Panc1 (cell line): ENCODE measurements at regions not wholly inside any gene's neighbourhood (a gene's known extent, or its start where the extent isn't known, plus 50 kb on each side); places are given as distances from the start of the nearest gene placed in this dataset.

ENCODE experiments used
- ATAC-seq: fragments of 200-7000 bp; cut with Tn5 transposase; 2 replicates; pipeline ENCODE4 v1.9.1; 2020; ENCODE audit warnings: mild to moderate bottlenecking, moderate library complexity
- BruUV-seq: library from RNA; stranded (reverse); fragments of 400-500 nt; replicated peaks from 2 replicates; lab custom pipeline; 2021; lab: Mats Ljungman, UMichigan
- CTCF ChIA-PET: fragments of 300-600 bp; sonication (Branson Sonifier 250); formaldehyde crosslinking; loops from one replicate; lab custom pipeline; 2022; ENCODE audit warnings: antibody characterized with exemption; lab: Charles Lee
- POLR2A ChIA-PET: fragments of 300-600 bp; sonication (Branson Sonifier 250); formaldehyde crosslinking; loops from one replicate; lab custom pipeline; 2022; ENCODE audit warnings: antibody characterized with exemption; lab: Charles Lee
- DNase-seq: peaks from one replicate; pipeline ENCODE4 v3.0.0-alpha.2; 2010; ENCODE audit warnings: low read depth, low spot score
- H3K27ac ChIP-seq: 2 replicates; pipeline ENCODE4 v1.5.1; 2011; ENCODE audit warnings: mild to moderate bottlenecking, low read length, inconsistent platforms
- H3K27me3 ChIP-seq: fragments of 200-500 bp; sonication (Bioruptor generic); 2 replicates; pipeline ENCODE4 v1.6.0; 2014; ENCODE audit warnings: low read length, inconsistent platforms; ENCODE audit not compliant: control insufficient read depth, insufficient read depth
- H3K36me3 ChIP-seq: fragments of 200-500 bp; sonication (Bioruptor generic); 2 replicates; pipeline ENCODE4 v1.5.1; 2014; ENCODE audit warnings: inconsistent platforms, mild to moderate bottlenecking, low read length, moderate library complexity; ENCODE audit not compliant: control insufficient read depth, insufficient read depth
- H3K4me1 ChIP-seq: 2 replicates; pipeline ENCODE4 v1.5.1; 2011; ENCODE audit warnings: inconsistent platforms, mild to moderate bottlenecking, low read length, moderate library complexity; ENCODE audit not compliant: control insufficient read depth, insufficient read depth
- H3K4me3 ChIP-seq, 2 experiments: 2 replicates each; pipeline ENCODE4 v1.5.1; 2011 to 2012; ENCODE audit warnings: low read depth in 2 of 2, low read length in 2 of 2, mild to moderate bottlenecking in 2 of 2, inconsistent platforms in 1 of 2, moderate library complexity in 1 of 2
- H3K9me3 ChIP-seq: fragments of 200-500 bp; sonication (Bioruptor generic); 2 replicates; pipeline ENCODE4 v1.5.1; 2014; ENCODE audit warnings: low read depth, mild to moderate bottlenecking, inconsistent platforms, low read length, moderate library complexity; ENCODE audit not compliant: control insufficient read depth, insufficient read depth
- POLR2AphosphoS5 ChIP-seq: IDR thresholded peaks from 2 replicates; pipeline ENCODE4 v1.6.1; 2012; ENCODE audit warnings: mild to moderate bottlenecking, low read depth, low read length, moderate library complexity
- SIN3A ChIP-seq: IDR thresholded peaks from 2 replicates; pipeline ENCODE4 v1.6.1; 2012; ENCODE audit warnings: low read depth, mild to moderate bottlenecking, low read length, moderate library complexity, borderline replicate concordance; ENCODE audit not compliant: insufficient read depth
- TCF7L2 ChIP-seq: IDR thresholded peaks from 2 replicates; pipeline ENCODE4 v1.6.1; 2011; ENCODE audit warnings: mild to moderate bottlenecking, low read depth, low read length, inconsistent platforms
- in situ Hi-C: cut with HindIII; loops from 2 replicates; pipeline ENCODE4 v1.10.0; 2016; ENCODE audit warnings: low sequenced_read_pairs, low pct_unique_long_range_greater_than_20kb
- intact Hi-C: fragments of 100-400 bp; cut with micrococcal nuclease; formaldehyde crosslinking; loops from one replicate; pipeline ENCODE4 v1.10.0; 2022; ENCODE audit not compliant: unreplicated experiment
- TF ChIP-seq, protein P1 (sequence below), 2 experiments: IDR thresholded peaks; 2 replicates each; pipeline ENCODE4 v1.6.1; 2011 to 2012; ENCODE audit warnings: low read depth in 2 of 2, control low read depth in 1 of 2, low read length in 1 of 2, mild to moderate bottlenecking in 1 of 2, moderate library complexity in 1 of 2; ENCODE audit not compliant: insufficient read depth in 1 of 2
- TF ChIP-seq, protein P2 (sequence below): fragments of 450-650 bp; IDR thresholded peaks from 2 replicates; pipeline ENCODE4 v1.5.1; 2017; ENCODE audit warnings: mild to moderate bottlenecking

DNA sequence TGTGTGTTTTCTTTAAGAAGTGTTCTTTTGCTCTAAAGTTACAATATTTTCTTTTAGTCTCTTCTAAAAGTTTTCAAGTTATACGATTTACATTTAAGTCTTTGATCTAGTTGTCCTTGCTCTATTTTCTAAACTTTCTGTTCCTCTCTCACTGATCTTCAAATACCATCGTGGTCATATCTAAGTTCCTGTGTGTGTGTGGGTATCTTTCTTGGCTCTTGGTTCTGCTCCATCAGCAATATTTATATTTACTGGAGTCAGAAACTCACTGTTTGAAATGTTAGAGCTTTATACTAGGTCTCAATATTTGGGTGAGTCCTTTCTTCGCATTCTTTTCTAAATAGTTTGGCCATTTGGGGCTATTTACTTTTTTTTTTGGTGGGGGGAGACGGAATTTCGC, 77.3 kb downstream of the COPS8 start:
- CTCF ChIA-PET: no interaction called here
- BruUV-seq: no TSS peak
- H3K27me3 ChIP-seq: no peaks in the 10 kb centered on the region
- H3K36me3 ChIP-seq: no peaks in the 10 kb centered on the region
- ATAC-seq (no peak), DNase-seq (no peak)
- H3K9me3 ChIP-seq: 0 out of 2 replicates have a peak, but pooled peaks cover 4% of the 10 kb centered on the region
- POLR2A ChIA-PET: interaction anchor here (0.6 kb wide), 1 partner anchor 506 kb away, joined by 6 read pairs; no protein-coding TSS in a partner anchor
- H3K4me3 ChIP-seq: no peak overlapping the region
- intact Hi-C loops (no loop called here), in situ Hi-C loops (no loop called here)
- TF ChIP-seq, protein P1, sequence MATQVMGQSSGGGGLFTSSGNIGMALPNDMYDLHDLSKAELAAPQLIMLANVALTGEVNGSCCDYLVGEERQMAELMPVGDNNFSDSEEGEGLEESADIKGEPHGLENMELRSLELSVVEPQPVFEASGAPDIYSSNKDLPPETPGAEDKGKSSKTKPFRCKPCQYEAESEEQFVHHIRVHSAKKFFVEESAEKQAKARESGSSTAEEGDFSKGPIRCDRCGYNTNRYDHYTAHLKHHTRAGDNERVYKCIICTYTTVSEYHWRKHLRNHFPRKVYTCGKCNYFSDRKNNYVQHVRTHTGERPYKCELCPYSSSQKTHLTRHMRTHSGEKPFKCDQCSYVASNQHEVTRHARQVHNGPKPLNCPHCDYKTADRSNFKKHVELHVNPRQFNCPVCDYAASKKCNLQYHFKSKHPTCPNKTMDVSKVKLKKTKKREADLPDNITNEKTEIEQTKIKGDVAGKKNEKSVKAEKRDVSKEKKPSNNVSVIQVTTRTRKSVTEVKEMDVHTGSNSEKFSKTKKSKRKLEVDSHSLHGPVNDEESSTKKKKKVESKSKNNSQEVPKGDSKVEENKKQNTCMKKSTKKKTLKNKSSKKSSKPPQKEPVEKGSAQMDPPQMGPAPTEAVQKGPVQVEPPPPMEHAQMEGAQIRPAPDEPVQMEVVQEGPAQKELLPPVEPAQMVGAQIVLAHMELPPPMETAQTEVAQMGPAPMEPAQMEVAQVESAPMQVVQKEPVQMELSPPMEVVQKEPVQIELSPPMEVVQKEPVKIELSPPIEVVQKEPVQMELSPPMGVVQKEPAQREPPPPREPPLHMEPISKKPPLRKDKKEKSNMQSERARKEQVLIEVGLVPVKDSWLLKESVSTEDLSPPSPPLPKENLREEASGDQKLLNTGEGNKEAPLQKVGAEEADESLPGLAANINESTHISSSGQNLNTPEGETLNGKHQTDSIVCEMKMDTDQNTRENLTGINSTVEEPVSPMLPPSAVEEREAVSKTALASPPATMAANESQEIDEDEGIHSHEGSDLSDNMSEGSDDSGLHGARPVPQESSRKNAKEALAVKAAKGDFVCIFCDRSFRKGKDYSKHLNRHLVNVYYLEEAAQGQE (IDR thresholded peaks at IDR 0.05; ENCODE audit: insufficient read depth in 1 of 2, low read depth in 2 of 2, low read length in 1 of 2): no peak
- TF ChIP-seq TCF7L2 (no peak), POLR2AphosphoS5 (no peak)
- TF ChIP-seq, protein P2, sequence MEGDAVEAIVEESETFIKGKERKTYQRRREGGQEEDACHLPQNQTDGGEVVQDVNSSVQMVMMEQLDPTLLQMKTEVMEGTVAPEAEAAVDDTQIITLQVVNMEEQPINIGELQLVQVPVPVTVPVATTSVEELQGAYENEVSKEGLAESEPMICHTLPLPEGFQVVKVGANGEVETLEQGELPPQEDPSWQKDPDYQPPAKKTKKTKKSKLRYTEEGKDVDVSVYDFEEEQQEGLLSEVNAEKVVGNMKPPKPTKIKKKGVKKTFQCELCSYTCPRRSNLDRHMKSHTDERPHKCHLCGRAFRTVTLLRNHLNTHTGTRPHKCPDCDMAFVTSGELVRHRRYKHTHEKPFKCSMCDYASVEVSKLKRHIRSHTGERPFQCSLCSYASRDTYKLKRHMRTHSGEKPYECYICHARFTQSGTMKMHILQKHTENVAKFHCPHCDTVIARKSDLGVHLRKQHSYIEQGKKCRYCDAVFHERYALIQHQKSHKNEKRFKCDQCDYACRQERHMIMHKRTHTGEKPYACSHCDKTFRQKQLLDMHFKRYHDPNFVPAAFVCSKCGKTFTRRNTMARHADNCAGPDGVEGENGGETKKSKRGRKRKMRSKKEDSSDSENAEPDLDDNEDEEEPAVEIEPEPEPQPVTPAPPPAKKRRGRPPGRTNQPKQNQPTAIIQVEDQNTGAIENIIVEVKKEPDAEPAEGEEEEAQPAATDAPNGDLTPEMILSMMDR: no peak
- H3K4me1 ChIP-seq: no peaks in the 10 kb centered on the region
- no peak overlapping the region; the same call in 1 of the 2 replicates for H3K27ac ChIP-seq

DNA sequence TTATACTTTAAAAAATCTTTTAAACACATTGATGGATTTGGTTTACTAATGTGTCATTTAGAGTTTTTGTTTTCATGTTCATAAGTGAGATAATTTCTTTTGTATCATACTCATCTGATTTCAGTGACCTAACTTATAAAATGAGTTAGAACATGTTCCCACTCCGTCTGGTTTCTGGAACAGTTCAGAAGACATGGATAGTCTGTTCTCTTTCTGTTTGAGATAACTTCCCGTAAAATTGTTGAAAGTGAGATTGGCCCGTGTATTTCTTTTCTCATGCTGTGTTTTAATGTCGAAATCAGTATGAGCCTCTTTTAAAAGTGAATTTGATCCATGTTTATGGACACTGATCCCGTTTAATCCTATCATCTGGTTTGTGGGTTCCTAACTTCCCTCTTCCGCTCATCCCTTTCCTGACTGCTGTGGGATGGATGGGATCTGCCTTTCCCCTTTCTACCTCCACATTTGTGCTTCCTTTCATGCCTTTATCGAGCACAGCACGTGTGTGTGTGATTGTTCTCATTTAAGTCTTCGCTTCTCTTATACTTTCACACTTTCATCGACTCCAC, 78.9 kb downstream of the COPS8 start:
- in situ Hi-C loops: no loop called here

More for the DNA sequence above, 78.9 kb downstream of the COPS8 start:
- DNase-seq: no peak
- no peaks in the 10 kb centered on the region for H3K27me3 ChIP-seq
- CTCF ChIA-PET: no interaction called here
- ATAC-seq: no peak
- H3K36me3 ChIP-seq: no peaks in the 10 kb centered on the region
- no peaks in the 10 kb centered on the region for H3K4me1 ChIP-seq
- POLR2A ChIA-PET: no interaction called here
- peak overlapping the region; percentile 49; the same call in 1 of the 2 replicates for H3K27ac ChIP-seq
- intact Hi-C loops: no loop called here
- TF ChIP-seq, protein P2: no peak
- TF ChIP-seq, protein P1 (IDR thresholded peaks at IDR 0.05; ENCODE audit: insufficient read depth in 1 of 2, low read depth in 2 of 2, low read length in 1 of 2): no peak
- TF ChIP-seq SIN3A (no peak), TCF7L2 (no peak), POLR2AphosphoS5 (no peak)
- no peak overlapping the region for H3K4me3 ChIP-seq
- BruUV-seq: no TSS peak
- H3K9me3 ChIP-seq: 0 out of 2 replicates have a peak, but pooled peaks cover 4% of the 10 kb centered on the region
